GM23248 (cell line): ENCODE measurements at regions not wholly inside any gene's neighbourhood (a gene's known extent, or its start where the extent isn't known, plus 50 kb on each side); places are given as distances from the start of the nearest gene placed in this dataset.

Source experiments
- EZH2 ChIP-seq: fragments of 200-600 bp; sonication (generic); IDR thresholded peaks from 2 replicates; pipeline ENCODE4 v1.6.1; 2018; ENCODE audit warnings: antibody characterized with exemption, mild to moderate bottlenecking; ENCODE audit not compliant: insufficient read depth, poor library complexity, severe bottlenecking
- EZH2phosphoT487 ChIP-seq: fragments of 200-600 bp; sonication (generic); IDR thresholded peaks from 2 replicates; pipeline ENCODE4 v1.6.1; 2018; ENCODE audit warnings: antibody characterized with exemption, moderate library complexity, mild to moderate bottlenecking, low read depth; ENCODE audit not compliant: insufficient read depth

GRCh38 chr3:99366663-99367429 is 271.5 kb upstream of the COL8A1 start:
- TF ChIP-seq EZH2: no peak
- no peak for TF ChIP-seq EZH2phosphoT487
